Endothelial cell of umbilical vein (primary cell): ENCODE measurements at regions not wholly inside any gene's neighbourhood (a gene's known extent, or its start where the extent isn't known, plus 50 kb on each side); places are given as distances from the start of the nearest gene placed in this dataset.

ENCODE experiments used
- BruUV-seq: library from RNA; stranded (reverse); fragments of 400-500 nt; replicated peaks from 2 replicates; lab custom pipeline; 2021; lab: Mats Ljungman, UMichigan
- CTCF ChIA-PET: fragments of 300-600, 350-600 bp; sonication (Branson Sonifier 250); formaldehyde crosslinking; loops from one replicate; lab custom pipeline; 2021; ENCODE audit warnings: antibody characterized with exemption, inconsistent platforms; lab: Charles Lee
- POLR2A ChIA-PET: fragments of 300-600, 350-600 bp; sonication (Branson Sonifier 250); formaldehyde crosslinking; loops from one replicate; lab custom pipeline; 2021; ENCODE audit warnings: antibody characterized with exemption, inconsistent platforms; lab: Charles Lee
- DNase-seq: peaks from one replicate; pipeline ENCODE4 v3.0.0-alpha.2; 2011; ENCODE audit warnings: low read depth, low spot score
- FAIRE-seq: peaks from 2 replicates; lab custom pipeline; 2011; peaks lifted over from hg19 to GRCh38; lab: Jason Lieb, UNC
- H2AFZ ChIP-seq: 2 replicates; pipeline ENCODE4 v1.6.0; 2012; ENCODE audit warnings: low read depth, low read length, control low read depth, inconsistent platforms
- H3K27ac ChIP-seq: 2 replicates; pipeline ENCODE4 v1.5.1; 2011; ENCODE audit warnings: low read depth, mild to moderate bottlenecking, control low read depth, low read length, moderate library complexity; ENCODE audit not compliant: insufficient read depth
- H3K27me3 ChIP-seq, 2 experiments: 2 replicates each; pipeline versions ENCODE4 v1.6.0 to v1.6.1; 2011; ENCODE audit warnings: low read length in 2 of 2, mixed read lengths in 1 of 2; ENCODE audit not compliant: control insufficient read depth in 2 of 2, insufficient read depth in 2 of 2
- H3K36me3 ChIP-seq, 2 experiments: 2 replicates in 1 of 2; 3 replicates in 1 of 2; pipeline ENCODE4 v1.5.1; 2011; ENCODE audit warnings: low read length in 2 of 2, mild to moderate bottlenecking in 1 of 2, moderate library complexity in 1 of 2; ENCODE audit not compliant: control insufficient read depth in 2 of 2, insufficient read depth in 2 of 2; ENCODE audit errors: extremely low read depth in 1 of 2
- H3K4me1 ChIP-seq: 3 replicates; pipeline ENCODE4 v1.5.1; 2011; ENCODE audit warnings: mild to moderate bottlenecking, low read length; ENCODE audit not compliant: control insufficient read depth, insufficient read depth; ENCODE audit errors: extremely low read depth
- H3K4me2 ChIP-seq: 2 replicates; pipeline ENCODE4 v1.6.1; 2011; ENCODE audit warnings: low read length, control low read depth, mixed read lengths; ENCODE audit not compliant: insufficient read depth
- H3K4me3 ChIP-seq, 3 experiments: fragments of 200-600 bp in 1 of 3; sonication (generic), shearing (Covaris generic) in 1 of 3; replicated peaks in 1 of 3; 2 replicates each; pipeline ENCODE4 v1.5.1; 2011 to 2016; ENCODE audit warnings: control low read depth in 3 of 3, low read length in 3 of 3, mild to moderate bottlenecking in 2 of 3, inconsistent platforms in 1 of 3, low read depth in 1 of 3, moderate library complexity in 1 of 3; ENCODE audit not compliant: insufficient read depth in 1 of 3
- H3K79me2 ChIP-seq: 2 replicates; pipeline ENCODE4 v1.6.0; 2012; ENCODE audit warnings: low read length, inconsistent platforms; ENCODE audit not compliant: control insufficient read depth, insufficient read depth
- H3K9ac ChIP-seq: replicated peaks from 2 replicates; pipeline ENCODE3; 2011; ENCODE audit warnings: low read length, control low read depth; ENCODE audit not compliant: insufficient read depth; ENCODE audit errors: extremely low read depth
- H3K9me1 ChIP-seq: replicated peaks from 3 replicates; pipeline ENCODE4 v1.6.0; 2011; ENCODE audit warnings: mild to moderate bottlenecking, low read length; ENCODE audit not compliant: control insufficient read depth, insufficient read depth; ENCODE audit errors: extremely low read depth
- H3K9me3 ChIP-seq: replicated peaks from 2 replicates; pipeline ENCODE4 v1.5.1; 2012; ENCODE audit warnings: low read length, inconsistent platforms; ENCODE audit not compliant: control insufficient read depth, insufficient read depth
- H4K20me1 ChIP-seq: replicated peaks from 2 replicates; pipeline ENCODE3; 2011; ENCODE audit warnings: mild to moderate bottlenecking, low read length; ENCODE audit not compliant: control insufficient read depth, insufficient read depth; ENCODE audit errors: extremely low read depth
- EZH2 ChIP-seq: IDR thresholded peaks from 2 replicates; pipeline ENCODE4 v1.6.1; 2012; ENCODE audit warnings: borderline replicate concordance, low read depth, mild to moderate bottlenecking, moderate library complexity, low read length, inconsistent platforms; ENCODE audit not compliant: severe bottlenecking
- FOS ChIP-seq: IDR thresholded peaks from 2 replicates; pipeline ENCODE4 v1.6.1; 2011; ENCODE audit warnings: mild to moderate bottlenecking, low read length, moderate library complexity, borderline replicate concordance; ENCODE audit not compliant: insufficient read depth
- GATA2 ChIP-seq: IDR thresholded peaks from 2 replicates; pipeline ENCODE4 v1.7.0; 2011; ENCODE audit warnings: low read depth, mild to moderate bottlenecking, moderate library complexity, mixed read lengths, low read length; ENCODE audit not compliant: insufficient read length, insufficient read depth
- JUN ChIP-seq: IDR thresholded peaks from 2 replicates; pipeline ENCODE4 v1.6.1; 2011; ENCODE audit warnings: borderline replicate concordance, low read depth; ENCODE audit not compliant: insufficient read length, insufficient read depth
- MYC ChIP-seq: IDR thresholded peaks from one replicate; pipeline ENCODE4 v1.6.1; 2011; ENCODE audit warnings: mild to moderate bottlenecking, low read depth, low read length
- POLR2A ChIP-seq: IDR thresholded peaks from 2 replicates; pipeline ENCODE4 v1.6.1; 2012; ENCODE audit warnings: low read depth, mild to moderate bottlenecking, control low read depth, low read length
- POLR2AphosphoS5 ChIP-seq: IDR thresholded peaks from 2 replicates; pipeline ENCODE4 v1.6.1; 2012; ENCODE audit warnings: low read depth, mild to moderate bottlenecking, control low read depth, low read length, moderate library complexity; ENCODE audit not compliant: insufficient read depth
- dilution Hi-C: fragments of 300-500 bp; cut with MboI; formaldehyde crosslinking; loops from one replicate; pipeline ENCODE4 v1.15.0; 2019; ENCODE audit warnings: low sequenced_read_pairs; ENCODE audit not compliant: extremely low pct_ligation_motif_present
- intact Hi-C: fragments of 100-400 bp; cut with micrococcal nuclease; formaldehyde crosslinking; loops from one replicate; pipeline ENCODE4 v1.10.0; 2022
- TF ChIP-seq, protein P1 (sequence below): IDR thresholded peaks from 2 replicates; pipeline ENCODE4 v1.6.1; 2011; ENCODE audit not compliant: insufficient read depth, insufficient read length
- TF ChIP-seq, protein P2 (sequence below), 2 donors: IDR thresholded peaks; 1 replicate in 1 of 2; 2 replicates in 1 of 2; pipeline ENCODE4 v1.5.1; 2011; ENCODE audit warnings: low read length in 2 of 2, mild to moderate bottlenecking in 2 of 2, moderate library complexity in 2 of 2, control low read depth in 1 of 2, inconsistent platforms in 1 of 2, low read depth in 1 of 2; ENCODE audit not compliant: insufficient read depth in 1 of 2; ENCODE audit errors: extremely low read depth in 1 of 2

DNA sequence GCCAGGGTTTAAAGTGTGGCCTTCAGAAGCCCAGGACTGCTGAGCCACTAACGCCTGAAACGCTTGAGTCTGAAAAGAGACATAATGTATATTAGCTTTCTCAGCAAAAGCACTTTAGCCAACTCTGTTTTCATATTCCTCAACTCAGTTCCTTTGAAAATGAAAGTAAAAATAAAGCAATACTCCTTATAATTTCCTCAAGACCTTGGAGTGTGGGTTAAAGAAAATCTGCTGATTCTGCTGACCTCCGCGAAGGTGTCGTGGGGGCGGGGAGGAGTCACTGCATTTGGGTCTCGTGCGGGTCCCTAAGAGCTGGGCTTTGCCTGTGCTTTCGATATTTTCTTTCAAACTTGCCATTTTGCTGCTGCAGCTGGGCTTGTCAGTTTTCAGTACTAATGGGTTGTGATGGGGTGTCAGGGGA lies 142.2 kb upstream of the ARID1B start:
- BruUV-seq: no TSS peak
- H3K4me3 ChIP-seq: no peak overlapping the region
- no peaks in the 10 kb centered on the region for H3K27me3 ChIP-seq
- intact Hi-C loops: no loop called here
- no peak overlapping the region for H3K4me2 ChIP-seq
- no peaks in the 10 kb centered on the region for H3K4me1 ChIP-seq
- no peaks in the 10 kb centered on the region for H3K9me1 ChIP-seq
- FAIRE-seq: no peak
- DNase-seq: no peak
- H3K36me3 ChIP-seq: no peaks in the 10 kb centered on the region
- TF ChIP-seq MYC: no peak
- no peak for TF ChIP-seq POLR2AphosphoS5
- no peak for TF ChIP-seq JUN
- no peak for TF ChIP-seq FOS
- TF ChIP-seq POLR2A: no peak
- TF ChIP-seq, protein P1, sequence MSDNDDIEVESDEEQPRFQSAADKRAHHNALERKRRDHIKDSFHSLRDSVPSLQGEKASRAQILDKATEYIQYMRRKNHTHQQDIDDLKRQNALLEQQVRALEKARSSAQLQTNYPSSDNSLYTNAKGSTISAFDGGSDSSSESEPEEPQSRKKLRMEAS: no peak
- TF ChIP-seq, protein P2, sequence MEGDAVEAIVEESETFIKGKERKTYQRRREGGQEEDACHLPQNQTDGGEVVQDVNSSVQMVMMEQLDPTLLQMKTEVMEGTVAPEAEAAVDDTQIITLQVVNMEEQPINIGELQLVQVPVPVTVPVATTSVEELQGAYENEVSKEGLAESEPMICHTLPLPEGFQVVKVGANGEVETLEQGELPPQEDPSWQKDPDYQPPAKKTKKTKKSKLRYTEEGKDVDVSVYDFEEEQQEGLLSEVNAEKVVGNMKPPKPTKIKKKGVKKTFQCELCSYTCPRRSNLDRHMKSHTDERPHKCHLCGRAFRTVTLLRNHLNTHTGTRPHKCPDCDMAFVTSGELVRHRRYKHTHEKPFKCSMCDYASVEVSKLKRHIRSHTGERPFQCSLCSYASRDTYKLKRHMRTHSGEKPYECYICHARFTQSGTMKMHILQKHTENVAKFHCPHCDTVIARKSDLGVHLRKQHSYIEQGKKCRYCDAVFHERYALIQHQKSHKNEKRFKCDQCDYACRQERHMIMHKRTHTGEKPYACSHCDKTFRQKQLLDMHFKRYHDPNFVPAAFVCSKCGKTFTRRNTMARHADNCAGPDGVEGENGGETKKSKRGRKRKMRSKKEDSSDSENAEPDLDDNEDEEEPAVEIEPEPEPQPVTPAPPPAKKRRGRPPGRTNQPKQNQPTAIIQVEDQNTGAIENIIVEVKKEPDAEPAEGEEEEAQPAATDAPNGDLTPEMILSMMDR (IDR thresholded peaks at IDR 0.05; ENCODE audit: extremely low read depth in 1 of 2, insufficient read depth in 1 of 2, low read depth in 1 of 2, low read length in 2 of 2): no peak
- no peak for TF ChIP-seq EZH2
- TF ChIP-seq GATA2: no peak
- no peak overlapping the region for H2AFZ ChIP-seq
- no peak overlapping the region for H3K9ac ChIP-seq
- ChIA-PET CTCF (no interaction called here), POLR2A (no interaction called here)
- no peaks in the 10 kb centered on the region for H4K20me1 ChIP-seq
- no peaks in the 10 kb centered on the region for H3K9me3 ChIP-seq
- H3K79me2 ChIP-seq: no peaks in the 10 kb centered on the region
- dilution Hi-C loops: no loop called here
- no peak overlapping the region for H3K27ac ChIP-seq
